ENCODE measurements at regions not wholly inside any gene's neighbourhood (a gene's known extent, or its start where the extent isn't known, plus 50 kb on each side); places are given as distances from the start of the nearest gene placed in this dataset.

DNA sequence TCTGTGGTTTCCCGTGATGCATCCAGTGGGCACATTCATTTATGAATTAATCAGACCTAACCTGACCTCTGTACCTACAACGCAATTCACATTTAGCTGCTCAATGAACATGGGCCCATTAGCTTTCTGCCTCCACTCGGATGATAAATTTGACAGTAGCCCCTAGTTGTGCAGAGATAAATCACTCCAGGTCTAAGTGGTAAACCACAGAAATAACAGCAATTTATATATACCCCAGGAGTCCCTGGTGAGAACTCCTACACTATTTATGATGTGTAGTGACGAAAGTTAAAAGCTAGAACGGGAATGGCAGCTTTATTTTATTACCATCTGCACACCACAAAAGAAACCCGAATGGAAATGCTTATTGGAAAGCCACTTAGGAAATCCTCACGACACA is 371.5 kb downstream of the HAPSTR1 start:
- no peak for DNase-seq (ENCODE audit: low read depth in 3 of 3)

DNA sequence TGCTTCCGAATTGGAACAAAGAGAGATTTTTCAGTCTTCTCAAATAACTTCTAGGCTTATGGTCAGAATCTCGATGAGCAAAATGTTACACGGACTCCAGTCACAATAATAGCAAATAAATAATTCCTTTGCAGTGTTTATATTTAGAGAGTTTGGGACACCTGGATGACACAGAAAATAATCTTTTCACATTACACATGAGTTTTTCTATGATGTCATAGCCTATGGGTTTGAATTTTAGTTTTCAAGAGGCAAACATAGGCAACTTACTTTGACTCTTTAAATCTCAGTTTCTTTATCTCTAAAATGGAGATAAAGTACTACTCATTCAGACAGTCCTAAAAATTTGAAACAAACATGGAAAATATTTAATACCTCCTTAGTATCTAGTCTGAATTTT is 372.0 kb downstream of the HAPSTR1 start:
- DNase-seq (ENCODE audit: low read depth in 3 of 3), result no peak

DNA sequence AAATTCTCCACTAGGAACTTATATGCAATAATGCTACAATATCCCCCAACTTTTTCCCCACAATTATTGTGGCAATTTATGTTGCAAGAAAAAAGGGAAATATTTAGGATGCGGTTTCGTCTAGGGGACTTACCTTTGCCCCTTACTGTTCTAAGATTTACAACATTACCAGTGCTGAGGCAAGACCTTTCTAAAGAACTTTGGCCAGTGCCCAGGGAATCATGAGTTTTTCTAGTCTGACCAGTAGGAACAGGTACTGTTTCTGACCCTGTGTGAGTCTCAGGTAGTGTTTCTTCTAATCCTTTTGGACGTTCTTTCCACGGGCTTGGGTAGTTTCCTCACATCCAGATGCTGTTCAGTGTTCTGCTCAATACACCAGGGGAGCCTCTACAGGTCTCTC is 373.7 kb downstream of the HAPSTR1 start:
- no peak for DNase-seq (ENCODE audit: low read depth in 3 of 3)

DNA sequence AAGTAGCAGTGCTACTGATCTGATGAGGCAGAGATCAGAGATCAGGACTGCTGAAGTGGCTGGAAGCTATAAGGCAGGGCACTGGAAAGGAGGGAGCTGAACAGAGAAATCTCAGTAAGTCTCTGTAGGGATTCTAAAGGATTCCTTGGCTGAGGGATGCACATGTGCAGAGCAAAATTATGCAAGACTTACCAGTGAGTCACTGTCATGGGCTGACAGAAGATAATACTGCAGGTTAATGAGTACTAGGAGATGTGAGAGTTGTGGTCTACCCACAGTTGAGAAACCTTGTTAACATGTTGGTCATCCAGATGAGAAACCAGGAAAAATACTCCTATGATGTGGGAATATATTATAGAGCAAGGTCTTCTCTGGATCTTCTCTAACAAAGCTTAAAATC is 378.1 kb downstream of the HAPSTR1 start:
- DNase-seq (ENCODE audit: low read depth in 3 of 3), result no peak

DNA sequence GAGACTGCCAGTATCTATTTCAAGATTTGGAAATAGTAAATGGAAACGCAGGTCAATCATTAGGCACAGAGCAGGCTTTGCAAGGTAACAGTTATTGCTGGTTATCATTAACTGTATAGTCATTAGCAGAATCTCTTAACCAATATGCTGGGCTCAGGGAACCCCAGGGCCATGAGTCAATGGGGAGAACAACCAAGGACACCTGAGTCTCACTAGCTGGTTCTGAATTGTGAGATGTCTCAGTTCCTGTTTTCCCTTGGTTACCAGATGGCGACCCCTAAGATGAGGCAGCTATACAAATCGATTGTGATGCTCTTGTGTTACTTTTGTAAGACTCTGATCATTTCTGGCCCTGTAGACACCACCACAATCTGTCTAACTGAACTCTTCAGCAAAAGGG is 385.3 kb downstream of the HAPSTR1 start:
- no peak for DNase-seq (ENCODE audit: low read depth in 3 of 3)

DNA sequence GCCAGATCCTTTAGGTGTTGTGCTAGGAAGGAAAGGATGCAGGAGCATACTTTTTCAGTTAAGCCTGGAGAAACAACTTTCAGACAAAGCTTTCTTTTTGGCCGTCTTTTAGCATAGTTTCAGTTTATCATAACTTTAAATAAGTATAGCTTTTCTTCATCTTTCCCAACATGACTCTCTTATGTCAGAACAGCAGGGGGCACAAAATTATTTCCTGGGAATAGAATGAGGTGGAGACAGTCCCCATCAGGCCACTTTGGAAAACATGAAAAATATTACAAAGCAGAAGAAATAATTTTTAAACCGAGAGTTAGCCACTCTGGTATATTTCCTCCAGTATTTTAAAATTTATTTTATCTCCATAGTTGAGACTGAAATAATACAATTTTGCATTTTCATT is 387.6 kb downstream of the HAPSTR1 start:
- no peak for DNase-seq (ENCODE audit: low read depth in 3 of 3)

DNA sequence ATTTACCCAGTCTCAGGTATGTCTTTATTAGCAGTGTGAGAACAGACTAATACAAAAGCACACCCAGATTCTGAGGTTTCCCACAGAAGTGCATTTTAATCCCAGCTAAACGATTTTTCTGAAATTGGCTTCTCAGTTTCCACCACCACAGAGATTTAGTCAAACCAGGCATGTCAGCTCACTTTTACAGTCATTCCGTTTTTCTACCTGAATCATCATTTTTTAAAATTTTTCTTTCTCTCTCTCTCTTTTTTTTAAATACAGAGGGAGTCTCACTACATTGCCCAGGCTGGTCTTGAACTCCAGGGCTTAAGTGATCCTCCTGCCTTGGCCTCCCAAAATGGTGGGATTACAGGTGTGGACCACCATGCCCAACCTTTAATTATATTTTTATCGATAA is 389.1 kb downstream of the HAPSTR1 start:
- DNase-seq (ENCODE audit: low read depth in 3 of 3), result no peak

DNA sequence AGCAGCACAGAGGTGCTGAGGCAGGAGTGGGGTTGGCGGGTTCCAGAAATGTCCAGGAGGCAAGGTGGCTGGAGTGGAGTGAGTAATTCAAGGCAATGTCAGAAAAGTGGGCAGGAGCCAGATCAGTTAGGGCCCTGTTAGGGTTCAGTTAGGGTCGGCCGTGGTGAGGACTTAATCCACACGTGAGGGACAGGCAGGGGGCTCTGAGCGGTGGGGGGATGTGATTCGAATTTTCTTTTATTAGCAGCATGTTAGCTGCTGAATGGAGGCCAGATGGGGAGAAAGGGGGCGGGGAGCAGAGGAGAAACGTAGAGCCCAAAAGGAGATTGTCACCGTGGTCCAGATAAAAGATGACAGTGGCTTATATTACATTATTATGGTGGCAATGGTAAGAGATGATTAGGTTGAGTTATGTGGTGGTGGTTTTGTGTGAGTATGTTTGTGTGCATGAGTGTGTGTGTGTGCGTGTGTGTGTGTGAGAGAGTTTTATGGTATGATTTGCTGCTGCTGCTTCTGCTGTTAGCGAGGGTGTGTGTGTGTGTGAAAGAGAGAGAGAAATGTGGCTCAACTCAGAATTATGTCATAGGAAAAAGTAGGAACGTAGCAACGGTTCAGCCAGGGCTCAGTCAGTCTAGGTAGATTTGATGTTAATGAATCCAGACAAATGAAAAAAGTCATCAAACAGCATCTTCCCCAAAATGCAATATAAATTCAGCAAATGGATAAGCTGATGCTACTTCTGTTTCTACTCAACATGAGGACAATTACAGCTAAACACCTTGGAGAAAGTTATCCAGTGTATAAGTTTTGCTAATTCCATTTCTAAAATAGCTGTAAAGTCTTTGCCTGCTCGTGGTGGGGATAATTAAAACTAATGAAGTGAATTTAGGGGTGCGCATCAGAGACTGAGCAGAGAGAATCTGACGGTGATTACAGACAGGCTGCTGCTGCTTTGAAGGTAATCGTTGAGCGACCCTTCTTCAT is 390.6 kb downstream of the HAPSTR1 start:
- DNase-seq (ENCODE audit: low read depth in 3 of 3), result no peak

DNA sequence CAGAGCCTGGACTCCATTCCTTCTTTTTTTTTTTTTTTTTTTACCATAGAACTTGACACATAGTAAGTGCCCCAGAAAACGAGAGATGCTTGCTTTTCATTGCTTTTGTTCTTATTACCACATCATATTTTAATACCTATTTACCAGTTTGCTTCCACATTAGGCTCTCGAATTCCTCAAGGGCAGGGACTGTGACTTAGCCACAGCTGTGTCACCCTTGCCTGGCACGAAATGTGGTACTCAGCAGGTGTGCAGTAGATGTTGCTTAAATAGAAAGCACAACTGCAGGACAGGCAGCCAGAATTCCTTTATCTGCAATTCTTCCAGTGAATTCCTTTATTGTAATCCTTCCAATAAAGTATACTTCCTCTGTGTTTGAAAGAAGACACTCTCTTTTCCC is 393.0 kb downstream of the HAPSTR1 start:
- DNase-seq (ENCODE audit: low read depth in 3 of 3), result no peak

DNA sequence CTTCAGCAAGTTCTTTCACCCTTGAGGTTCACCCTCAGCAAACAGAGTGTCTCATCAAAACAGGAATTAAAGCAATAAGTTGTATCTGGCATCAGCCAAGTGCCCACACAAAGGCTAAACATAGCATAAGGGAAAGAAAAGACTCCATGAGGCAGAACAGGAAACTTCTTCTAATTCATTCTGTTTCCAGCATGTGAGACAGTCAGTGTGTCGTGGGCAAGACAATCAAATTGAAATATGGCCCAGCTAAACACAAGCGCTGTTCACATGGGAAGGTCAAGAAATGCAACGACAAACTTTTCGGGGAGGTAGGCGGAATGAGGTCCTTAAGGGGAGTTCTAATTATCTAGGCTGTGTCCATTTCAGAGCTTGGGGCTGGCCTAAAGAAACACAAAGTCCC is 393.4 kb downstream of the HAPSTR1 start:
- DNase-seq (ENCODE audit: low read depth in 3 of 3), result no peak

DNA sequence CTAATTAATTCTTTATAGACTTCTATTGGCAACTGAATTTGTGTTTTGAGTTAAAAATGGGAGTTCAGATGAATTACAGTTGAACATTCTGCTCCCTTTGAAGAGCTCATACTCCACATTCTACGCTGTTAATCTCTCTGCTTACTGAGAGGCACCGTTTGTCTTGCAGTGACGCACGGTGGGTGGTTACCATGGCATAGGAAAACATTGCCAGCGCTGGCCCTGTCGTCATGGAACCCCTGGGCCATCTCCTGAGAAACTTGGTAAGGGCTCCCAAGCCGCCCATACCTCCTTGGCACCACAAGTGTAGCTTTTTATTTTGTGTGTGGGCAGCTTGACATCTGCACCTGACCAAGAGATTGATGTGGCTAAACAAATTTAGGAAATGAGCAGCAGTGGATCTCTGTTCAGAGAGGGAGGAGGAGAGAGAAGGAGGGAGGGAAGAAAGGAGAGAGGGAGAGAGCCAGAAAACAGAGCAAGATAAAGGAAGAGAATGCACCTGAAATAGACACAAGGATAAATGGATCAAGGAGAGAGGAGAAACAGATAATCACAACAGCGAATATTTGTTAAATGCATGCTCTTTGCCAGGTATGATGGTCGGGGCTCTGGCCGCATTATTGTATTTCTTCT is 398.5 kb downstream of the HAPSTR1 start:
- no peak for DNase-seq (ENCODE audit: low read depth in 3 of 3)

DNA sequence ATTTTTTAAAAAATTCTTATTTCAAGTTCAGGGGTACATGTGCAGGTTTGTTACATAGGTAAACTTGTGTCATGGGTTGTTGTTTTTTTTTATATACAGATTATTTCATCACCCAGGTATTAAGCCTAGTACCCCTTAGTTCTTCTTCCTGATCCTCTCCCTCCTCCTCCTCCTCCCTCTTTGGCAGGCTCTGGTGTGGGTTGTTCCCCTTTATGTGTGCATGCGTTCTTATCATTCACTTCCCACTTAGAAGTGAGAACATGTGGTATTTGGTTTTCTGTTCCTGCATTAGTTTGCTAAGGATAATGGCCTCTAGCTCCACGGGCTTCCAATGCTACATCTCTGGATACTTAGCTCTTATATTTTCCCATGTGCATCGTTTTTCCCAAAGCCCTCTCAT is 404.4 kb downstream of the HAPSTR1 start:
- DNase-seq (ENCODE audit: low read depth in 3 of 3), result no peak

DNA sequence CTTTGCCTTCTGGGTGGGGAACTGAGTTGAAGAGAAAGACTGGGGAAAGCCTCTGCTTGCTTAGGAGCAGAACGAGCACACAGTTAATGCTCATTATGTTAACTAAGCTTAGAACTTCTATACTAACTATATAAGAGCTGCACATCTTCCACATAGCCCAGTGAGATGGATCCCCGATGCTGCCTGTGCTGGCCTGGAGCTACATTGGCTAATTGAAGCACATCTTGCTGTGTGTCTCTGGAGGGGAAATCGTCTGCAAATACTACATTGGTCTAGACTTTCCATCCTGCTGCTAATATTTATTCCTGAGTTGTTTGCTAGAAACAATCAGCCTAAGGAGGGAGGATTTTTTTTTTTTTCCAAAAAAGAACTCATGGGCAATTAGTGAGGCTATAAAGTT is 406.3 kb downstream of the HAPSTR1 start:
- no peak for DNase-seq (ENCODE audit: low read depth in 3 of 3)

DNA sequence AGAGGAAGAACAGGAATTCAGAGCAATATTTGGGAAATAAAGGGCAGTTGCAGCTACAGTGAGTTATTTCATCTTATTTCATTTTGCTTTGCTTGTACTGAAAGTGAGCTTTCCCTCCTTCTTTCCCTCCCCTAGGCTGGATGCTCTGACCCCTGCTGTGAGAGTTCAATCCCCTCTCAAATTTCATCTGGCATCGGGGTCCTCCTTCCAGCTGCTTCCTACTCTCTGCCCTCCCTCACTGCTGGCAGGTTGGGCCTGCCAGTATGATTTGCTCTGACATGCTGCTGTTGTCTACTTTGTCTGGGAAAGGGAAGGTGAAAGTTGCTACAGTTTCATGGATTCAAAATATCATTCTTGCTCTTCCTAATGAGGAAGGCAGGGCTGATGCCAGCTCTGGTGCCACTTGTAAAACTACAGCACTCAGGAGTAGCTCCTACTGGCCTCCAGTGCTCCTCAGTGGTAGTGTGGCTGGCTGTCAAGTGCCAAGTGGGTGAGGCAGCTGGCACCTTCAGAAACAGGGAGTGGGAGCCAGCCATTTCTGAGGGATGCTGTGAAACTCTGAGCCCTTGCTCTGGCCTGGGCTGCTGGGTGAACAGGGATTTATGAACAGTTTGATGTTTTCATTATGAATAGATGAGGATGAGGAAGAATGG is 408.6 kb downstream of the HAPSTR1 start:
- DNase-seq (ENCODE audit: low read depth in 3 of 3), result no peak

DNA sequence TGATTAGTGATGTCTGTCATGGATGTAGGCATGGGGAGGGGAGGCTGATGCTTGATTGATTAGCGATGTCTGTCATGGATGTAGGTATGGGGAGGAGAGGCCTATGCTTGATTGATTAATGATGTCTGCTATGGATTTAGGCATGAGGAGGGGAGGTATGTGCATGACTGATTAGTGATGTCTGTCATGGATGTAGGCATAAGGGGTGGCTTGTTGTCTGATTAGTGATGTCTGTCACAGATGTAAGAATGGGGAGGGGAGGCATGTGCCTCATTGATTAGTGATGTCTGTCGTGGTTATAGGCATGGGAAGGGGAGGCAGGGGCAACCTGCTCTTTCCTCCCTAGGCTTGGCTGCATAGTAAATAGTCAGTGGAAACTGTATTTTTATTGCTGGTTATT is 409.4 kb downstream of the HAPSTR1 start:
- no peak for DNase-seq (ENCODE audit: low read depth in 3 of 3)

DNA sequence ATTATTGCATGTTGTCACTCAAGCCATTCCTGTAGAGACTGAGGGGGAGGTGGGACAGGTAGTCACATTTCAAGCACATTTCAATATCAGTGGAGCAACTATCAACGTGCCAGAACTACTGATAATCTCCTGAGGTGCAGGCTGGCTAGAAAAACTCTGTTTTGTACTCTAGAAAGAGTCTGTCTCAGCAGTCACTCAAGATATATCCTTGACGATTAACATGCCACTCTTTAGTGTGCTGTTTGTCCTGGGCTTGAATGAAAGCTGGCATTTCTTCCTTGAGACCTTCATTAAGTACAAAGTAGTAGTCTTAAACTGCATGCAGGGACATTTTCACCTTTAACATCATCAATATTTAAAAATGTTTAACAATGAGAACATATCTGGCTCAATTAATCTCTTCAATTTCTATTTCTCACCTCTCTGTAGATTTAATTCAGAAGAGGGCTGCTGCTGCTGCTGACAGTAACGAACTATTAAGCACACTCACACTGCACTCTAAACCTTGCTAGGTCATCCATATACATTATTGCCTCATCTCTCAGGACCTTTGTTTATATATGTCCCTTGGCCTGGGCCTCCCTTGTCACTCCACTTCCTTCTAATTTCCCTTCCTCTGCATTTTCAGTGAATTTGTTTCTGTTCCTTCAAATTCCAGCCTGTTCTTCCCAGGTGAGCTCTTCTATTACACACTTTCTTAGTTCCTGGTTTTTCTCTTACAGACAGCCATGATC is 412.0 kb downstream of the HAPSTR1 start:
- no peak for DNase-seq (ENCODE audit: low read depth in 3 of 3)

DNA sequence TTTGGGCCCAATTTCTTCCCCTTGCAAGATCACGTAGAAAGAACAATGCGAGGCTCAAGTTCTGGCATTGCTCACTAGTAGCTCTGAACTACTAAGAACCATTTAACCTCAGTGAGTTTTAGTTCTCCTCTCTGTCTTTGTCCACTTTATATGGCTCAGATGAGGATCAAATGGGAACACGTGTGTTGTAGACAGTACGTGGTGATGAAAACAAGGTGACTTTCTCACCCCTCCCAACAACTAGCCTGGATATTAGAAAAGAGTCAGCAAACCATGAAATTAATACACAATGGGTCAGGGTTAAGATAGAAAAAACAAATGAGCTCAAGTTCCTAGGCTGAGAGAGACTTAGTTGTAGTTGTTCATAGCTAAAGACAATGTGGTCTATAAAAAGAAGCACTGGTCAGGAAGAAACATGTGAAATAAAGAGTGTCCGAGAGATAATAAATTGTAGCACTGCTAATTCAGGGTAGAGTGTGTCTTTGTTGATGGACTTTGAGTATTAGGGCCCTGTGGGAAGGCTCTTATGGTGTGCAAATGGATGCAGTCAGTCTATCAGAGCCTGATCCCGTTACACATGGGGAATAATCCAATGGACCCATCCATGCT is 417.0 kb downstream of the HAPSTR1 start:
- no peak for DNase-seq (ENCODE audit: low read depth in 3 of 3)

DNA sequence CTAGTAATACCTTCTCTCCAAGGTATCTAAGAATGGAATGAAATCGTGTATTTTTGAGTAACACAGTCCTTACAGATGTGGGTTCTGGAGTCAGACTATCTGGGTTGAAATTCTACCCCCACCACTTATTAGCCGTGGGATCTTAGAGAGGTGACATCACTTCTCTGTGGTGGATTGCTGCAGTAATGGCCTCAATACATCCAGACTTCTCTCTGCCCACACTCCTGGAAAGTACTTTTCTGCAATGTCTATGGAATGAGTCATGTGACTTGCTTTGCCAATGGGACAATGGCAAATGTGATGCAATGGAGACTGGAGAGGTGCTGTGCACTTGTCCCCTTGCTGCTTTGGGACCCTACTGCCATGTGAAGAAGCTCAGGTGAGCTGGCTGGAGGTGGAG is 418.2 kb downstream of the HAPSTR1 start:
- no peak for DNase-seq (ENCODE audit: low read depth in 3 of 3)

DNA sequence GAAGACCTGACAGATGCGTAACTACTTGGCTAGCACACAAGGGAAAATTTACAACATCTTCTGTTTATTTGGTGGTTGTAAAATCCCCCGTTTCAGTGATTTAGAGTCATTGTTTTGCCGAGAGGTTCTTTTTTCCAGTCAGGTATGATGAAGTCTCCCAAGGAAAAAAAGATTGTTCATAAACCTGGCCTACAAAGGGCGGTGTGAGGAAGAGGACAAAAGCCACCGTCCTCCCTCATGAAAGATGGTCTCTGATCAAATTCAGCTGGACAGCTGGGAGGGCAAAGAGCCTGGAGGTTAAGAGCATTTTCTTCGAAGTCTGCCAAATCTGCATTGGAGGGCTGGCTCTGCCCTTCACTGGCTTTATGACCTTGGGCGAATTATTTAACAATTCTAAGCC is 419.9 kb downstream of the HAPSTR1 start:
- DNase-seq (ENCODE audit: low read depth in 3 of 3), result no peak

DNA sequence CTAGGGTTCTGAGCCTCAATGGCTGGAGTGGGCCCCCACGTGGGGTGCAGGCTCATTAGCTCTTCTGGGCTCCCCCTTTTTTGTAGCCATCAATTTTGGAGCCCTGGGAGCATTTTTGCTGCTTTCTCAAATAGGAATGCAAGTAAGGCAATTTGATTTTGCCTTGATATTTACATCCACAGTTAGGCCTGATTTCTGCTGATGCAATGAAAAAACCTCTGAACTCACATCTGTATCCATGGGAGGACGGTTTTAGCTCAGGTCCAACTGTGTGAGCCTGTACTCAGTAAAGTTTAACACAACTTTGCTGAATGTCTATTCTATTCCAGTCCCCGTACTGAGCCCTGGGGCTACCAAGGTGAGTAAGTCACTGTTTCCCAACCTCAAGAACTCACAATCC is 425.0 kb downstream of the HAPSTR1 start:
- DNase-seq (ENCODE audit: low read depth in 3 of 3), result no peak

DNA sequence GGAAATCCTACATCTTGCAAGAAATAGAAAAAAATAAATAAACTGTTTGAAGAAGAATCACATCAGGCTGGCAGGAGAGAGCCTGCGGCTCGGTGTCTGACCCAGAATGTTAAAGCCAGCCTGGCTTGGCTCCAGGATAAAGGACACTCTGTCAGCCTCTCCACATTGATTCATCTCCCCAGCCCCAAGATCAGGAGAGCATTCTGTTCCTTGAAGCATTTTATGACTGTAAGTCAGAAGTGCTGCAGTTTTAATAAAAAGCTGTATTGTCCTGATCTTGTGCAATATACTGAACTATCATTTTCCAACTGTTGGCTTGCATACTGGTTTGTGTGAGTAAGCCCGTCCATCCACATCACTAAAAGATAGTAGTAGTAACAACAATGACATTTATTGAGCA is 426.6 kb downstream of the HAPSTR1 start:
- DNase-seq (ENCODE audit: low read depth in 3 of 3), result no peak

DNA sequence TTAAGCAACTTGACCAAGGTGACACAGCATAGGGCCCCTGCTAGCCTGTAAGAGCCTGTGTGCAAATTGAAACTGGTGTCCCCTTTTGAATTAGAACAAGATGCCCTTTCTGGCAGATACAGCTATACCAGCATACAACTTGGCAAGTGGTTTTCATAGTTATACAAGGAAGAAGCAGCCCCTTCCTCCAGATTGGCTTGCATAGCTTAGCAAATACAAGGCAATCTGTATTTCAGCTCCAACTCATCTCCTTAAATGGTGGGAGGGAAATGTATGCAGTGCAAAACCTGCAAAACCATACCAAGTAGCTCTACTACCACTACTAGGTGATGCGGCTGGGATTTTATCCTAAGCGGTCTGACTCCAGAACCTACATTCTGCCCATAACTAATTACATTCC is 427.1 kb downstream of the HAPSTR1 start:
- no peak for DNase-seq (ENCODE audit: low read depth in 3 of 3)
